ENCODE measurements at regions not wholly inside any gene's neighbourhood (a gene's known extent, or its start where the extent isn't known, plus 50 kb on each side); places are given as distances from the start of the nearest gene placed in this dataset.

GRCh38 chr9:129349665-129349947, 171.5 kb upstream of the IER5L start (continued):
- no peak for TF ChIP-seq NANOG (IDR thresholded peaks at IDR 0.05; ENCODE audit: insufficient read depth, low read depth, low read length, poor library complexity, severe bottlenecking)
